ENCODE measurements at regions not wholly inside any gene's neighbourhood (a gene's known extent, or its start where the extent isn't known, plus 50 kb on each side); places are given as distances from the start of the nearest gene placed in this dataset.

- Histone ChIP-seq H2BK120ac (replicated peaks; ENCODE audit: low read depth, low read length) (no peak overlapping the region), H2BK5ac (ENCODE audit: low read depth, low read length) (no peak overlapping the region), H3K56ac (replicated peaks; ENCODE audit: insufficient read length, low read depth, low read length) (no peak overlapping the region), H3K4me2 (ENCODE audit: insufficient read depth in 1 of 2, low read depth in 2 of 2, low read length in 2 of 2) (no peak overlapping the region), H2BK20ac (ENCODE audit: low read length) (no peak overlapping the region), H4K5ac (ENCODE audit: insufficient read length, low read depth, low read length) (no peak overlapping the region), H3K27ac (ENCODE audit: low read depth, low read length) (no peak overlapping the region), H3K14ac (ENCODE audit: insufficient read length) (no peak overlapping the region), H3K79me1 (ENCODE audit: low read depth, low read length) (no peaks in the 10 kb centered on the region), H4K8ac (ENCODE audit: extremely low read depth, insufficient read depth, low read length) (no peak overlapping the region), H2BK12ac (ENCODE audit: low read depth, low read length) (no peak overlapping the region), H3K27me3 (replicated peaks in 1 of 4; ENCODE audit: control insufficient read depth in 3 of 4, extremely low read depth in 1 of 4, insufficient read depth in 3 of 4, low read length in 3 of 4) (no peaks in the 10 kb centered on the region), H2BK15ac (ENCODE audit: low read length) (no peak overlapping the region), H4K91ac (replicated peaks; ENCODE audit: insufficient read length, low read length) (no peak overlapping the region), H4K20me1 (replicated peaks in 1 of 2; ENCODE audit: control insufficient read depth in 1 of 2, insufficient read depth in 2 of 2, low read length in 2 of 2) (no peaks in the 10 kb centered on the region), H3K4me1 (replicated peaks in 1 of 4; ENCODE audit: control insufficient read depth in 3 of 4, insufficient read depth in 4 of 4, low read length in 3 of 4) (no peaks in the 10 kb centered on the region), H3K79me2 (ENCODE audit: control insufficient read depth in 1 of 2, insufficient read depth in 2 of 2, low read length in 2 of 2) (no peaks in the 10 kb centered on the region), H3K36me3 (ENCODE audit: control insufficient read depth in 2 of 4, insufficient read depth in 4 of 4, low read length in 3 of 4) (no peaks in the 10 kb centered on the region; a peak in 1 of 8 replicates), H2AFZ (ENCODE audit: low read length) (no peak overlapping the region), H3K9ac (replicated peaks in 1 of 4; ENCODE audit: extremely low read depth in 1 of 4, low read depth in 3 of 4, low read length in 3 of 4) (no peak overlapping the region), H2AK5ac (ENCODE audit: low read depth, low read length) (no peak overlapping the region), H3K23ac (ENCODE audit: insufficient read length) (no peak overlapping the region), H3K4ac (replicated peaks; ENCODE audit: insufficient read length, low read depth, low read length) (no peak overlapping the region), H3K4me3 (ENCODE audit: extremely low read depth in 1 of 4, insufficient read depth in 2 of 4, low read depth in 3 of 4, low read length in 4 of 4) (no peak overlapping the region), H3K23me2 (ENCODE audit: low read depth, low read length) (no peaks in the 10 kb centered on the region), H3K18ac (ENCODE audit: extremely low read depth, low read length) (no peak overlapping the region), H3K9me3 (ENCODE audit: insufficient read depth in 2 of 2, low read depth in 1 of 2, low read length in 1 of 2) (peaks cover under 1 to 2% of the 10 kb centered on the region in 2 experiments; a peak in 2 of 4 replicates)
- CTCF ChIA-PET (ENCODE audit: partially characterized antibody): interaction anchor here (0.6 to 4.5 kb wide), 12 partner anchors 9 to 303 kb away, joined by 3 to 37 read pairs (median 4); no protein-coding TSS in a partner anchor
- WGBS, 2 experiments (ENCODE audit: extremely low coverage in 1 of 2, insufficient coverage in 1 of 2, insufficient read length in 1 of 2, insufficient replicate concordance in 2 of 2, low coverage in 1 of 2, low lambda C conversion rate in 2 of 2, missing lambda C conversion rate in 1 of 2): 93% methylated on average over 12 of the region's 12 CpGs; no CpG with 5 or more reads in 1 of the 2 experiments
- DNase-seq (ENCODE audit: low read depth in 1 of 2, low spot score in 2 of 2): no peak
- POLR2A ChIA-PET (ENCODE audit: partially characterized antibody): no interaction called here
- FAIRE-seq: no peak
- no peak for TF ChIP-seq CHD1 (IDR thresholded peaks at IDR 0.05; ENCODE audit: low read depth, low read length)
- no peak for TF ChIP-seq EZH2 (IDR thresholded peaks at IDR 0.05; ENCODE audit: low read depth, low read length, severe bottlenecking)
- TF ChIP-seq KDM4A (IDR thresholded peaks at IDR 0.05; ENCODE audit: low read depth, low read length, severe bottlenecking): no peak
- TF ChIP-seq SIRT6 (IDR thresholded peaks at IDR 0.05; ENCODE audit: low read length): no peak
- TF ChIP-seq GABPA (IDR thresholded peaks at IDR 0.05; ENCODE audit: borderline replicate concordance, insufficient read depth, low read length): no peak
- TF ChIP-seq KDM1A (IDR thresholded peaks at IDR 0.05; ENCODE audit: borderline replicate concordance, low read length): no peak
- TF ChIP-seq NRF1 (IDR thresholded peaks at IDR 0.05; ENCODE audit: low read depth, low read length): no peak
- no peak for TF ChIP-seq BCL11A (IDR thresholded peaks at IDR 0.05; ENCODE audit: low read depth in 2 of 2, low read length in 2 of 2)
- no peak for TF ChIP-seq SIX5 (IDR thresholded peaks at IDR 0.05; ENCODE audit: low read depth, low read length)
- no peak for TF ChIP-seq CHD2 (IDR thresholded peaks at IDR 0.05; ENCODE audit: low read length)
- TF ChIP-seq CREB1 (IDR thresholded peaks at IDR 0.05): no peak
- no peak for TF ChIP-seq RAD21 (IDR thresholded peaks at IDR 0.05 in 1 of 2, conservative IDR thresholded peaks at IDR 0.05 in 1 of 2; ENCODE audit: low read depth in 2 of 2, low read length in 2 of 2)
- TF ChIP-seq YY1 (IDR thresholded peaks at IDR 0.05; ENCODE audit: low read depth, low read length): no peak
- no peak for TF ChIP-seq ASH2L (IDR thresholded peaks at IDR 0.05; ENCODE audit: low read length)
- no peak for TF ChIP-seq GTF2F1 (IDR thresholded peaks at IDR 0.05; ENCODE audit: borderline replicate concordance, low read depth, low read length)
- TF ChIP-seq SP1 (IDR thresholded peaks at IDR 0.05; ENCODE audit: low read depth, low read length): no peak
Measured at GRCh38 chr11:69902337-69902736, 83.1 kb upstream of the FGF3 start.
